Caco-2 (cell line): ENCODE measurements at regions not wholly inside any gene's neighbourhood (a gene's known extent, or its start where the extent isn't known, plus 50 kb on each side); places are given as distances from the start of the nearest gene placed in this dataset.

Experiments used
- BruUV-seq: library from RNA; stranded (reverse); fragments of 400-500 nt; replicated peaks from 2 replicates; lab custom pipeline; 2021; lab: Mats Ljungman, UMichigan
- CTCF ChIA-PET: fragments of 300-600 bp; sonication (Branson Sonifier 250); formaldehyde crosslinking; loops from one replicate; lab custom pipeline; 2022; ENCODE audit warnings: antibody characterized with exemption; lab: Charles Lee
- POLR2A ChIA-PET: fragments of 300-600 bp; sonication (Branson Sonifier 250); formaldehyde crosslinking; loops from one replicate; lab custom pipeline; 2022; ENCODE audit warnings: antibody characterized with exemption; lab: Charles Lee
- DNase-seq, 2 experiments: peaks; one replicate each; pipeline versions ENCODE4 v3.0.0 to v3.0.0-alpha.2; 2020 to 2022
- H3K27me3 ChIP-seq: replicated peaks from 2 replicates; pipeline ENCODE4 v1.6.0; 2011; ENCODE audit warnings: low read length; ENCODE audit not compliant: control insufficient read depth, insufficient read depth
- H3K36me3 ChIP-seq: 2 replicates; pipeline ENCODE4 v1.5.1; 2011; ENCODE audit warnings: low read length; ENCODE audit not compliant: control insufficient read depth, insufficient read depth
- H3K4me1 ChIP-seq: fragments of 250-450 bp; sonication (Bioruptor Pico); 2 replicates; pipeline ENCODE4 v1.5.1; 2020; ENCODE audit warnings: mild to moderate bottlenecking
- H3K4me3 ChIP-seq: 2 replicates; pipeline ENCODE4 v1.5.1; 2011; ENCODE audit warnings: low read depth, mild to moderate bottlenecking, control low read depth, low read length
- H3K9me3 ChIP-seq: fragments of 250-450 bp; sonication (Bioruptor Pico); 2 replicates; pipeline ENCODE4 v1.5.1; 2020; ENCODE audit warnings: mild to moderate bottlenecking, moderate library complexity
- H3K27ac Mint-ChIP-seq: one replicate; pipeline ENCODE4 v1.8.0; 2022; ENCODE audit warnings: mixed read lengths; ENCODE audit not compliant: unreplicated experiment
- H3K27me3 Mint-ChIP-seq: one replicate; pipeline ENCODE4 v1.8.0; 2022; ENCODE audit warnings: mixed read lengths; ENCODE audit not compliant: insufficient read depth, unreplicated experiment
- H3K36me3 Mint-ChIP-seq: one replicate; pipeline ENCODE4 v1.8.0; 2022; ENCODE audit warnings: mild to moderate bottlenecking, mixed read lengths; ENCODE audit not compliant: insufficient read depth, unreplicated experiment
- H3K4me1 Mint-ChIP-seq: one replicate; pipeline ENCODE4 v1.8.0; 2022; ENCODE audit warnings: low read depth, mixed read lengths; ENCODE audit not compliant: unreplicated experiment
- H3K4me3 Mint-ChIP-seq: one replicate; pipeline ENCODE4 v1.8.0; 2022; ENCODE audit warnings: mild to moderate bottlenecking, moderate library complexity, mixed read lengths; ENCODE audit not compliant: unreplicated experiment
- H3K9me3 Mint-ChIP-seq: one replicate; pipeline ENCODE4 v1.8.0; 2022; ENCODE audit warnings: mixed read lengths; ENCODE audit not compliant: unreplicated experiment
- CTCF ChIP-seq, 2 experiments: fragments of 200-600 bp in 1 of 2; IDR thresholded peaks; 1 replicate in 1 of 2; 2 replicates in 1 of 2; pipeline versions ENCODE4 v1.5.1 to v1.8.0; 2011 to 2022; ENCODE audit warnings: antibody characterized with exemption in 1 of 2, control low read depth in 1 of 2, inconsistent platforms in 1 of 2, low read depth in 1 of 2, low read length in 1 of 2, mild to moderate bottlenecking in 1 of 2, moderate library complexity in 1 of 2; ENCODE audit not compliant: insufficient read depth in 1 of 2, severe bottlenecking in 1 of 2, unreplicated experiment in 1 of 2
- intact Hi-C: fragments of 100-400 bp; cut with micrococcal nuclease; formaldehyde crosslinking; loops from one replicate; pipeline ENCODE4 v1.10.0; 2022; ENCODE audit not compliant: unreplicated experiment

GRCh38 chr17:36667922-36668321 lies 66.5 kb downstream of the MRM1 start:
- no peaks in the 10 kb centered on the region for H3K36me3 ChIP-seq
- no peak overlapping the region for H3K27ac Mint-ChIP-seq
- CTCF ChIA-PET: no interaction called here
- intact Hi-C loops: no loop called here
- H3K9me3 ChIP-seq: no peaks in the 10 kb centered on the region
- no peak overlapping the region for H3K4me3 ChIP-seq
- no TSS peak for BruUV-seq
- no peaks in the 10 kb centered on the region for H3K36me3 Mint-ChIP-seq
- POLR2A ChIA-PET: no interaction called here
- H3K4me1 ChIP-seq: no peaks in the 10 kb centered on the region
- no peak for TF ChIP-seq CTCF (IDR thresholded peaks at IDR 0.05; ENCODE audit: insufficient read depth in 1 of 2, low read depth in 1 of 2, low read length in 1 of 2, severe bottlenecking in 1 of 2, unreplicated experiment in 1 of 2)
- no peaks in the 10 kb centered on the region for H3K9me3 Mint-ChIP-seq
- no peak overlapping the region for H3K4me3 Mint-ChIP-seq
- no peaks in the 10 kb centered on the region for H3K4me1 Mint-ChIP-seq
- no peak for DNase-seq
- no peaks in the 10 kb centered on the region for H3K27me3 ChIP-seq
- H3K27me3 Mint-ChIP-seq: peaks cover 21% of the 10 kb centered on the region

- Mint-ChIP-seq H3K36me3 (no peaks in the 10 kb centered on the region), H3K27me3 (peaks cover 19% of the 10 kb centered on the region), H3K4me1 (no peaks in the 10 kb centered on the region), H3K27ac (no peak overlapping the region), H3K9me3 (no peaks in the 10 kb centered on the region), H3K4me3 (no peak overlapping the region)
- BruUV-seq: no TSS peak
- intact Hi-C loops: no loop called here
- H3K9me3 ChIP-seq: no peaks in the 10 kb centered on the region
- no peak overlapping the region for H3K4me3 ChIP-seq
- ChIA-PET POLR2A (no interaction called here), CTCF (no interaction called here)
- no peaks in the 10 kb centered on the region for H3K27me3 ChIP-seq
- no peak for DNase-seq
- H3K36me3 ChIP-seq: no peaks in the 10 kb centered on the region
- no peak for TF ChIP-seq CTCF (IDR thresholded peaks at IDR 0.05; ENCODE audit: insufficient read depth in 1 of 2, low read depth in 1 of 2, low read length in 1 of 2, severe bottlenecking in 1 of 2, unreplicated experiment in 1 of 2)
- H3K4me1 ChIP-seq: no peaks in the 10 kb centered on the region
These were observed 67.4 kb downstream of the MRM1 start for GRCh38 chr17:36668824-36669223.

GRCh38 chr17:36671144-36671543 lies 69.8 kb downstream of the MRM1 start:
- Mint-ChIP-seq H3K9me3 (no peaks in the 10 kb centered on the region), H3K36me3 (no peaks in the 10 kb centered on the region), H3K4me1 (no peaks in the 10 kb centered on the region), H3K4me3 (no peak overlapping the region), H3K27me3 (peaks cover 19% of the 10 kb centered on the region), H3K27ac (no peak overlapping the region)
- intact Hi-C loops: no loop called here
- no peak for TF ChIP-seq CTCF (IDR thresholded peaks at IDR 0.05; ENCODE audit: insufficient read depth in 1 of 2, low read depth in 1 of 2, low read length in 1 of 2, severe bottlenecking in 1 of 2, unreplicated experiment in 1 of 2)
- H3K4me3 ChIP-seq: no peak overlapping the region
- no peaks in the 10 kb centered on the region for H3K4me1 ChIP-seq
- no TSS peak for BruUV-seq
- ChIA-PET POLR2A (no interaction called here), CTCF (no interaction called here)
- no peaks in the 10 kb centered on the region for H3K9me3 ChIP-seq
- H3K27me3 ChIP-seq: no peaks in the 10 kb centered on the region
- H3K36me3 ChIP-seq: no peaks in the 10 kb centered on the region
- no peak for DNase-seq
